GM18520 (cell line): ENCODE measurements at regions not wholly inside any gene's neighbourhood (a gene's known extent, or its start where the extent isn't known, plus 50 kb on each side); places are given as distances from the start of the nearest gene placed in this dataset.
"Not testable (repeated sequence)": the region's sequence is repeated elsewhere in the genome, so short reads cannot be mapped to it uniquely, and the experiment has no call there.

Experiments used
- ATAC-seq: cut with Tn5 transposase; IDR thresholded peaks from one replicate; pipeline ENCODE4 v1.9.1; 2021; ENCODE audit not compliant: unreplicated experiment

- ATAC-seq = no peak
These were observed 460.0 kb upstream of the NRP1 start for GRCh38 chr10:33794460-33794859.

GRCh38 chr10:33793793-33794192, 459.3 kb upstream of the NRP1 start:
- ATAC-seq = no peak

GRCh38 chr10:33791272-33791660, 456.8 kb upstream of the NRP1 start:
- ATAC-seq = no peak

GRCh38 chr10:33790521-33791271, 456.2 kb upstream of the NRP1 start:
- ATAC-seq = no peak

- ATAC-seq = no peak
These were observed 449.1 kb upstream of the NRP1 start for GRCh38 chr10:33783557-33783956.

- no peak for ATAC-seq
These were observed 448.6 kb upstream of the NRP1 start for GRCh38 chr10:33783078-33783477.

- ATAC-seq = no peak
These were observed 447.3 kb upstream of the NRP1 start for GRCh38 chr10:33781606-33782395.

GRCh38 chr10:33780961-33781360, 446.5 kb upstream of the NRP1 start:
- no peak for ATAC-seq

GRCh38 chr10:33777223-33777622, 442.8 kb upstream of the NRP1 start:
- ATAC-seq = no peak

- no peak for ATAC-seq
These were observed 442.1 kb upstream of the NRP1 start for GRCh38 chr10:33776419-33777070.

GRCh38 chr10:33774857-33775256, 440.4 kb upstream of the NRP1 start:
- ATAC-seq = no peak

- ATAC-seq = no peak
These were observed 439.5 kb upstream of the NRP1 start for GRCh38 chr10:33773886-33774480.

GRCh38 chr10:33773253-33773573, 438.7 kb upstream of the NRP1 start:
- no peak for ATAC-seq

- ATAC-seq = no peak
These were observed 438.1 kb upstream of the NRP1 start for GRCh38 chr10:33772370-33773252.

GRCh38 chr10:33771856-33772255, 437.4 kb upstream of the NRP1 start:
- ATAC-seq = not testable (repeated sequence)

GRCh38 chr10:33764694-33765185, 430.3 kb upstream of the NRP1 start:
- ATAC-seq = no peak

GRCh38 chr10:33760056-33760943, 425.8 kb upstream of the NRP1 start:
- ATAC-seq = no peak

GRCh38 chr10:33759191-33759590, 424.7 kb upstream of the NRP1 start:
- ATAC-seq = no peak

- ATAC-seq = no peak
These were observed 423.8 kb upstream of the NRP1 start for GRCh38 chr10:33758299-33758698.
